ENCODE measurements at regions not wholly inside any gene's neighbourhood (a gene's known extent, or its start where the extent isn't known, plus 50 kb on each side); places are given as distances from the start of the nearest gene placed in this dataset.

DNA sequence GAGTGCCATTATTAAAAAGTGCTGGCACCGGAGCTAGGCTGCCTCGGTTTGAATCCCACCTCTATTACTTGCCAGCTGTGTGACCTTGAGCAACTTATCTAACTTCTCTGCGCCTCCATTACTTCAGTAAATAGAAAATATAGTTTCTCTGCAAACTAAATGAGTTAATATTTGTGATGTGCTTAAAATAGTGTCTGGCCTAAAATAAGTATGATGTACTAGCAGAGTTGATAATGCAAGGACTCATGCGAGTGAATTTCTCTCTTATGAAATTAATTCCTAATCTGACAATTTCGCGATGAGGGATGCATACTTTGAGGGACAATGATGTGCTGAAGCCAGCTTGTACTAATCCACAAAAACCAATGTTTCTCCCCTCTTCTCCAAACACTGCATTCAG lies 180.8 kb upstream of the NTF3 start:
- TF ChIP-seq, protein P1, sequence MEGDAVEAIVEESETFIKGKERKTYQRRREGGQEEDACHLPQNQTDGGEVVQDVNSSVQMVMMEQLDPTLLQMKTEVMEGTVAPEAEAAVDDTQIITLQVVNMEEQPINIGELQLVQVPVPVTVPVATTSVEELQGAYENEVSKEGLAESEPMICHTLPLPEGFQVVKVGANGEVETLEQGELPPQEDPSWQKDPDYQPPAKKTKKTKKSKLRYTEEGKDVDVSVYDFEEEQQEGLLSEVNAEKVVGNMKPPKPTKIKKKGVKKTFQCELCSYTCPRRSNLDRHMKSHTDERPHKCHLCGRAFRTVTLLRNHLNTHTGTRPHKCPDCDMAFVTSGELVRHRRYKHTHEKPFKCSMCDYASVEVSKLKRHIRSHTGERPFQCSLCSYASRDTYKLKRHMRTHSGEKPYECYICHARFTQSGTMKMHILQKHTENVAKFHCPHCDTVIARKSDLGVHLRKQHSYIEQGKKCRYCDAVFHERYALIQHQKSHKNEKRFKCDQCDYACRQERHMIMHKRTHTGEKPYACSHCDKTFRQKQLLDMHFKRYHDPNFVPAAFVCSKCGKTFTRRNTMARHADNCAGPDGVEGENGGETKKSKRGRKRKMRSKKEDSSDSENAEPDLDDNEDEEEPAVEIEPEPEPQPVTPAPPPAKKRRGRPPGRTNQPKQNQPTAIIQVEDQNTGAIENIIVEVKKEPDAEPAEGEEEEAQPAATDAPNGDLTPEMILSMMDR (conservative IDR thresholded peaks at IDR 0.05; ENCODE audit: low read length) = no peak
- TF ChIP-seq EZH2phosphoT487 (IDR thresholded peaks at IDR 0.05; ENCODE audit: borderline replicate concordance, low read depth, low read length) = no peak

Measured in OCI-LY7 (cell line).